ENCODE measurements at regions not wholly inside any gene's neighbourhood (a gene's known extent, or its start where the extent isn't known, plus 50 kb on each side); places are given as distances from the start of the nearest gene placed in this dataset.

- no peak for DNase-seq
Observed at GRCh38 chr10:29083096-29083495, 205.8 kb upstream of the LYZL1 start.

GRCh38 chr10:29084681-29085307, 204.1 kb upstream of the LYZL1 start:
- DNase-seq = no peak

- no peak for DNase-seq
Observed at GRCh38 chr10:29089091-29089490, 199.8 kb upstream of the LYZL1 start.

GRCh38 chr10:29096303-29096824, 192.5 kb upstream of the LYZL1 start:
- DNase-seq = no peak

GRCh38 chr10:29098423-29098822, 190.4 kb upstream of the LYZL1 start:
- no peak for DNase-seq

GRCh38 chr10:29099001-29099400, 189.9 kb upstream of the LYZL1 start:
- no peak for DNase-seq

GRCh38 chr10:29099415-29099814, 189.5 kb upstream of the LYZL1 start:
- DNase-seq = no peak

- no peak for DNase-seq
Observed at GRCh38 chr10:29100505-29100904, 188.4 kb upstream of the LYZL1 start.

- no peak for DNase-seq
Observed at GRCh38 chr10:29102233-29102632, 186.6 kb upstream of the LYZL1 start.

- DNase-seq = no peak
Observed at GRCh38 chr10:29102636-29103035, 186.2 kb upstream of the LYZL1 start.

GRCh38 chr10:29104661-29105399, 184.0 kb upstream of the LYZL1 start:
- DNase-seq = no peak

GRCh38 chr10:29105516-29106215, 183.2 kb upstream of the LYZL1 start:
- DNase-seq = no peak

- DNase-seq = no peak
Observed at GRCh38 chr10:29106287-29106686, 182.6 kb upstream of the LYZL1 start.

GRCh38 chr10:29107866-29108498, 180.9 kb upstream of the LYZL1 start:
- DNase-seq = no peak

- no peak for DNase-seq
Observed at GRCh38 chr10:29109707-29110571, 178.9 kb upstream of the LYZL1 start.

- no peak for DNase-seq
Observed at GRCh38 chr10:29112827-29113615, 175.8 kb upstream of the LYZL1 start.

GRCh38 chr10:29113616-29113945, 175.3 kb upstream of the LYZL1 start:
- no peak for DNase-seq

- DNase-seq = no peak
Observed at GRCh38 chr10:29114141-29114540, 174.7 kb upstream of the LYZL1 start.

- DNase-seq = no peak
Observed at GRCh38 chr10:29117781-29118180, 171.1 kb upstream of the LYZL1 start.

GRCh38 chr10:29119374-29119773, 169.5 kb upstream of the LYZL1 start:
- no peak for DNase-seq

- DNase-seq = no peak
Observed at GRCh38 chr10:29120216-29120615, 168.7 kb upstream of the LYZL1 start.

All from skin of body (tissue), 1 donor.